Uterus (tissue), 3 donors: ENCODE measurements at regions not wholly inside any gene's neighbourhood (a gene's known extent, or its start where the extent isn't known, plus 50 kb on each side); places are given as distances from the start of the nearest gene placed in this dataset.

Source experiments
- DNase-seq, 2 donors: peaks; one replicate each; pipeline ENCODE4 v3.0.0-alpha.2; 2019 to 2020
- H3K27ac ChIP-seq, 2 donors: fragments of 200-600 bp; sonication (generic); 1 replicate in 1 of 2; 2 replicates in 1 of 2; pipeline ENCODE4 v1.5.1; 2016 to 2018
- H3K27me3 ChIP-seq, 2 donors: fragments of 200-600 bp; sonication (generic); one replicate each; pipeline ENCODE4 v1.5.1; 2018 to 2019; ENCODE audit warnings: control low read depth in 1 of 2
- H3K36me3 ChIP-seq, 2 donors: fragments of 200-600 bp; sonication (generic); one replicate each; pipeline ENCODE4 v1.5.1; 2019; ENCODE audit warnings: control low read depth in 1 of 2
- H3K4me1 ChIP-seq, 2 donors: fragments of 200-600 bp; sonication (generic); one replicate each; pipeline ENCODE4 v1.5.1; 2018 to 2019; ENCODE audit warnings: control low read depth in 1 of 2
- H3K4me3 ChIP-seq, 2 donors: fragments of 200-600 bp; sonication (generic); 1 replicate in 1 of 2; 2 replicates in 1 of 2; pipeline ENCODE4 v1.5.1; 2018 to 2019; ENCODE audit warnings: mild to moderate bottlenecking in 1 of 2
- H3K9me3 ChIP-seq, 2 donors: fragments of 200-600 bp; sonication (generic); one replicate each; pipeline ENCODE4 v1.5.1; 2019; ENCODE audit warnings: control low read depth in 1 of 2
- POLR2A ChIP-seq, 2 donors: fragments of 450-650 bp; IDR thresholded peaks; one replicate each; pipeline ENCODE4 v1.6.1; 2016; ENCODE audit warnings: antibody characterized with exemption in 2 of 2, mild to moderate bottlenecking in 1 of 2, moderate library complexity in 1 of 2
- intact Hi-C: fragments of 100-400 bp; cut with DNase I; formaldehyde crosslinking; loops from one replicate; pipeline ENCODE4 v1.15.1; 2023; ENCODE audit warnings: low total_unique reads
- TF ChIP-seq, protein P1 (sequence below), 4 experiments: fragments of 200-600 bp in 2 of 4; fragments of 450-650 bp in 2 of 4; sonication (generic) in 2 of 4; IDR thresholded peaks; one replicate each; pipeline ENCODE4 v1.5.1; 2016 to 2019; ENCODE audit warnings: antibody characterized with exemption in 4 of 4, mild to moderate bottlenecking in 2 of 4, moderate library complexity in 1 of 4
- donor health status: DM: yes; HTN: yes; CAD: no.

DNA sequence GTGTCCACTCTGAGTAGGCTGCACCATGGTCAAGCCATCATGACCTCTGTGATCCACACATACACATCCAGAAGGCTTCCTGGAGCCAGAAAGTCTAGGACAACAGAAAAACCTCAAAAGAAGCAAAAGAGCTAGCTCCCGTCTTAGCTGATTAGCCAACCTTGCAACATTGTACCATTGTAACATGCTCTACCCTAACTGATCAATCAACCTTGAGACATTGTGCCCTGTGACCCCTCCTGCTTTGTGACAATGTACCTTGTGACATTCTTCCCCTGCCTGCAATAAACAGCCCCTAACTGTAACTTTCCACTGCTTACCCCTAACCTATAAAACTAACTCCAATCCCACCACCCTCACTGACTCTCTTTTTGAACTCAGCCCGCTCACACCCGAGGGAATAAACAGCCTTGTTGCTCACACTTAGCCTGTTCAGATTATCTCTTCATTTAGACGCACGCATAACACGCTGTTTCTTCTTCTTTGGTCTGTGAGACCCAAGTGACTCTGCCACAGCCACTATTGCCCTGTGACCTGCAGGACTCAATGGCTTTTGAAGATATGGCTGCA is 1104.6 kb downstream of the OTOL1 start:
- H3K27me3 ChIP-seq: no peaks in the 10 kb centered on the region
- no peak overlapping the region for H3K27ac ChIP-seq
- no peaks in the 10 kb centered on the region for H3K9me3 ChIP-seq
- no peaks in the 10 kb centered on the region for H3K36me3 ChIP-seq
- intact Hi-C loops: no loop called here
- TF ChIP-seq POLR2A (IDR thresholded peaks at IDR 0.05): no peak
- TF ChIP-seq, protein P1, sequence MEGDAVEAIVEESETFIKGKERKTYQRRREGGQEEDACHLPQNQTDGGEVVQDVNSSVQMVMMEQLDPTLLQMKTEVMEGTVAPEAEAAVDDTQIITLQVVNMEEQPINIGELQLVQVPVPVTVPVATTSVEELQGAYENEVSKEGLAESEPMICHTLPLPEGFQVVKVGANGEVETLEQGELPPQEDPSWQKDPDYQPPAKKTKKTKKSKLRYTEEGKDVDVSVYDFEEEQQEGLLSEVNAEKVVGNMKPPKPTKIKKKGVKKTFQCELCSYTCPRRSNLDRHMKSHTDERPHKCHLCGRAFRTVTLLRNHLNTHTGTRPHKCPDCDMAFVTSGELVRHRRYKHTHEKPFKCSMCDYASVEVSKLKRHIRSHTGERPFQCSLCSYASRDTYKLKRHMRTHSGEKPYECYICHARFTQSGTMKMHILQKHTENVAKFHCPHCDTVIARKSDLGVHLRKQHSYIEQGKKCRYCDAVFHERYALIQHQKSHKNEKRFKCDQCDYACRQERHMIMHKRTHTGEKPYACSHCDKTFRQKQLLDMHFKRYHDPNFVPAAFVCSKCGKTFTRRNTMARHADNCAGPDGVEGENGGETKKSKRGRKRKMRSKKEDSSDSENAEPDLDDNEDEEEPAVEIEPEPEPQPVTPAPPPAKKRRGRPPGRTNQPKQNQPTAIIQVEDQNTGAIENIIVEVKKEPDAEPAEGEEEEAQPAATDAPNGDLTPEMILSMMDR (IDR thresholded peaks at IDR 0.05): no peak
- no peaks in the 10 kb centered on the region for H3K4me1 ChIP-seq
- H3K4me3 ChIP-seq: no peak overlapping the region
- no peak for DNase-seq

DNA sequence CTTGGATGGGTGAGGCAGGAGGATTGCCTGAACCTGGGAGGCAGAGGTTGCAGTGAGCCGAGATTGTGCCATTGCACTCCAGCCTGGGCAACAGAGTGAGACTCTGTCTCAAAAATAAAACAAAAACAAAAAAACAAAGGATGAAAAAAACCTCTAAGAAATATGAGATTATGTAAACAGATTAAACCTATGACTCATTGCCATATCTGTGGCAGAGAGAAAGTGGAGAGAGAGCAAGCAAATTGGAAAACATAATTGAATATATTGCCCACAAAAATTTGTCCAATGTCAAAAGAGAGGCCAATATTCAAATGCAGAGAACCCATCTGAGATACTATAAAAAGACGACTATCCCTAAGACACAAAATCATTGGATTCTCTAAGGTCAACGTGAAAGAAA is 1106.0 kb downstream of the OTOL1 start:
- H3K27me3 ChIP-seq: no peaks in the 10 kb centered on the region
- TF ChIP-seq POLR2A (IDR thresholded peaks at IDR 0.05): no peak
- TF ChIP-seq, protein P1 (IDR thresholded peaks at IDR 0.05): no peak
- intact Hi-C loops: no loop called here
- H3K4me3 ChIP-seq: no peak overlapping the region
- no peak overlapping the region for H3K27ac ChIP-seq
- H3K9me3 ChIP-seq: no peaks in the 10 kb centered on the region
- DNase-seq: no peak
- no peaks in the 10 kb centered on the region for H3K4me1 ChIP-seq
- H3K36me3 ChIP-seq: no peaks in the 10 kb centered on the region

DNA sequence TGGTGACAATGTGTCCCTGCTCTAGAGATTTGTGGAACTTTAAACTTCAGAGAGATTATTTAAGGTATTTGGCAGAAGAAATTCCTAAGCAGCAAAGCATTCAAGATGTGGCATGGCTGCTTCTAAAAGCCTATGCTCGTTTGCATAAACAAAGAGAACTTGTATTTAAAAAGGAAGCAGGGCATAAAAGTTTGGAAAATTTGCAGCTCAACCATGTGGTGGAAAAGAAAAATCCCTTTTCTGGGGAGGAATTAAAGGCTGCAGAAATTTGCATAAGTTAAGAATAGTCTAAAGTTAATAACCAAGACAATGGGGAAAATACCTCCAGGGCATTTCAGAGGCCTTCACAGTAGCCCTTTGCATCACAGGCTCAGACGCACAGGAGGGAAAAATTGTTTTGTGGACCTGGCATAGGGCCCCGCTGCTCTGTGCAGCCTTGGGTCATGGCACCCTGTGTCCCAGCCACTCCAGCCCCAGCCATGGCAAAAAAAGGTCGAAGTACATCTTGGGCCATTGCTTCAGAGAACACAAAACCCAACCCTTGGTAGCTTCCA is 1109.1 kb downstream of the OTOL1 start:
- Histone ChIP-seq H3K4me3 (no peak overlapping the region), H3K9me3 (no peaks in the 10 kb centered on the region), H3K27ac (no peak overlapping the region), H3K27me3 (no peaks in the 10 kb centered on the region), H3K4me1 (no peaks in the 10 kb centered on the region), H3K36me3 (no peaks in the 10 kb centered on the region)
- intact Hi-C loops: no loop called here
- TF ChIP-seq, protein P1 (IDR thresholded peaks at IDR 0.05): no peak
- TF ChIP-seq POLR2A (IDR thresholded peaks at IDR 0.05): no peak
- DNase-seq: no peak

DNA sequence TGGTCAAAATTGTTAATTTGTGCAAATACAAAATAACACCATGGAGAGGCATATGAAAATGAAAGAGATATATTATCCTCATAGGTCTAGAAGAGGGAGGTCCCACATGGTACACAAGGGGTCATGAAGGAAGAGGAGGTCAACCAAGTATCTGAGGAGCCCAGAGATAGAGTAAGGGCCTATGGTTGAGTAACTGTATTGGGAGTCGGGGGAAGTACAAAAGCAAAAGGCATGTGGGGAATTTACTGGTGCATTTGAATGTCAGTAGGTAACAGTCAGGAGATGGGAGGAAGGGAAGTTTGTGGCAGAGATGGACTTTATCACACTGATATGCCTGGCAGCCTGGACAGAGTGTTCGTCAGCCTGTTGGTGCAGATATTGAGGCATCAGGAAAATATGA is 1113.7 kb downstream of the OTOL1 start:
- no peaks in the 10 kb centered on the region for H3K36me3 ChIP-seq
- no peaks in the 10 kb centered on the region for H3K9me3 ChIP-seq
- H3K27me3 ChIP-seq: no peaks in the 10 kb centered on the region
- H3K27ac ChIP-seq: no peak overlapping the region
- no peaks in the 10 kb centered on the region for H3K4me1 ChIP-seq
- no peak overlapping the region for H3K4me3 ChIP-seq
- DNase-seq: no peak
- TF ChIP-seq POLR2A (IDR thresholded peaks at IDR 0.05): no peak
- TF ChIP-seq, protein P1 (IDR thresholded peaks at IDR 0.05): no peak
- intact Hi-C loops: no loop called here

DNA sequence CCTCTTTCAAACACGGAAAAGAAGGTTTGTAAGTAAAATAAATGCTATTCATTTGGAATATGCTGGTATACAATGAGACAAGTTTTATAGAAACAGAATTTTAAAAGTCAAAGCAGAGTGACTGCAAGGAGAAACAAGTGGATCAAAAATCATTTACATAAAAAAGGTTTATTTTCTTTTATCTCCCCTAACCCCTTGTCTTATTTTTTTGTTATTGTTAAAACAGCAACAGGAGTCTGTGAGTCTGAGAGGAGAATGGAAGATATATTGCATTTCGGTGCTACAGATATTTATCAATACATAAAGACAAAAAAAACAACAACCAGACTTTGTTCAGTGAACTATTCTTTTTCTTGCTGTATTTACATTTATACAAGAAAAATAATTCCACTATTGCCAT is 1116.4 kb downstream of the OTOL1 start:
- Histone ChIP-seq H3K9me3 (no peaks in the 10 kb centered on the region), H3K36me3 (no peaks in the 10 kb centered on the region), H3K4me3 (no peak overlapping the region), H3K4me1 (no peaks in the 10 kb centered on the region), H3K27ac (no peak overlapping the region), H3K27me3 (no peaks in the 10 kb centered on the region)
- DNase-seq: no peak
- intact Hi-C loops: no loop called here
- TF ChIP-seq POLR2A (IDR thresholded peaks at IDR 0.05): no peak
- TF ChIP-seq, protein P1 (IDR thresholded peaks at IDR 0.05): no peak
